Neural crest cell (in vitro differentiated cells): ENCODE measurements at regions not wholly inside any gene's neighbourhood (a gene's known extent, or its start where the extent isn't known, plus 50 kb on each side); places are given as distances from the start of the nearest gene placed in this dataset.

Source experiments
- DNase-seq: peaks from one replicate; pipeline ENCODE4 v3.0.0; 2021; ENCODE audit warnings: low read depth, mixed read lengths, low spot score
- H3K27ac Mint-ChIP-seq: one replicate; pipeline ENCODE4 v1.8.0; 2021; ENCODE audit warnings: mild to moderate bottlenecking, mixed read lengths; ENCODE audit not compliant: unreplicated experiment
- H3K27me3 Mint-ChIP-seq: 2 replicates; pipeline ENCODE4 v1.8.0; 2021; ENCODE audit warnings: low read depth, mild to moderate bottlenecking, mixed read lengths
- H3K36me3 Mint-ChIP-seq: 2 replicates; pipeline ENCODE4 v1.8.0; 2021; ENCODE audit warnings: low read depth, mild to moderate bottlenecking, mixed read lengths
- H3K4me1 Mint-ChIP-seq: 2 replicates; pipeline ENCODE4 v1.8.0; 2021; ENCODE audit warnings: mixed read lengths
- H3K4me3 Mint-ChIP-seq: one replicate; pipeline ENCODE4 v1.8.0; 2021; ENCODE audit warnings: mild to moderate bottlenecking, mixed read lengths
- H3K9me3 Mint-ChIP-seq: 2 replicates; pipeline ENCODE4 v1.8.0; 2021; ENCODE audit warnings: mixed read lengths
- CTCF ChIP-seq: fragments of 200-600 bp; sonication (generic); conservative IDR thresholded peaks from 2 replicates; pipeline ENCODE4 v1.5.0; 2021; ENCODE audit warnings: antibody characterized with exemption, mild to moderate bottlenecking

- Mint-ChIP-seq H3K36me3 (no peaks in the 10 kb centered on the region), H3K4me1 (no peaks in the 10 kb centered on the region), H3K27me3 (peaks cover 12% of the 10 kb centered on the region), H3K9me3 (no peaks in the 10 kb centered on the region), H3K27ac (no peak overlapping the region), H3K4me3 (no peak overlapping the region)
- TF ChIP-seq CTCF: no peak
- DNase-seq: no peak
Observed at GRCh38 chr11:27875831-27876775, 175.8 kb upstream of the BDNF start.

- Mint-ChIP-seq H3K4me1 (no peaks in the 10 kb centered on the region), H3K27me3 (peaks cover 12% of the 10 kb centered on the region), H3K4me3 (no peak overlapping the region), H3K9me3 (no peaks in the 10 kb centered on the region), H3K36me3 (no peaks in the 10 kb centered on the region), H3K27ac (no peak overlapping the region)
- no peak for TF ChIP-seq CTCF
- DNase-seq: no peak
Observed at GRCh38 chr11:27874998-27875830, 175.0 kb upstream of the BDNF start.

- Mint-ChIP-seq H3K27me3 (peaks cover 11% of the 10 kb centered on the region), H3K27ac (no peak overlapping the region), H3K36me3 (no peaks in the 10 kb centered on the region), H3K4me1 (no peaks in the 10 kb centered on the region), H3K9me3 (no peaks in the 10 kb centered on the region), H3K4me3 (no peak overlapping the region)
- no peak for TF ChIP-seq CTCF
- DNase-seq: no peak
Observed at GRCh38 chr11:27873664-27874063, 173.4 kb upstream of the BDNF start.

GRCh38 chr11:27871056-27871455 is 170.8 kb upstream of the BDNF start:
- no peak overlapping the region for H3K4me3 Mint-ChIP-seq
- H3K27ac Mint-ChIP-seq: no peak overlapping the region
- no peak for DNase-seq
- no peaks in the 10 kb centered on the region for H3K9me3 Mint-ChIP-seq
- TF ChIP-seq CTCF: no peak
- no peaks in the 10 kb centered on the region for H3K4me1 Mint-ChIP-seq
- H3K27me3 Mint-ChIP-seq: peaks cover 13% of the 10 kb centered on the region
- no peaks in the 10 kb centered on the region for H3K36me3 Mint-ChIP-seq

- H3K27ac Mint-ChIP-seq: no peak overlapping the region
- peaks cover 15% of the 10 kb centered on the region for H3K27me3 Mint-ChIP-seq
- no peak for DNase-seq
- H3K4me1 Mint-ChIP-seq: no peaks in the 10 kb centered on the region
- no peaks in the 10 kb centered on the region for H3K36me3 Mint-ChIP-seq
- TF ChIP-seq CTCF: no peak
- no peaks in the 10 kb centered on the region for H3K9me3 Mint-ChIP-seq
- H3K4me3 Mint-ChIP-seq: no peak overlapping the region
Observed at GRCh38 chr11:27869701-27870100, 169.4 kb upstream of the BDNF start.
